Liver (tissue), 7 donors: ENCODE measurements at regions not wholly inside any gene's neighbourhood (a gene's known extent, or its start where the extent isn't known, plus 50 kb on each side); places are given as distances from the start of the nearest gene placed in this dataset.

Source experiments
- DNase-seq: peaks from one replicate; pipeline ENCODE4 v3.0.0-alpha.2; 2017; ENCODE audit warnings: low spot score
- H3K27ac ChIP-seq, 2 donors: one replicate each; pipeline ENCODE4 v1.7.0; 2013; ENCODE audit warnings: inconsistent platforms in 2 of 2, low read length in 2 of 2, control low read depth in 1 of 2, low read depth in 1 of 2, mild to moderate bottlenecking in 1 of 2
- H3K27me3 ChIP-seq, 4 donors: one replicate each; pipeline versions ENCODE4 v1.6.1 to v1.7.0; 2013; ENCODE audit warnings: low read length in 3 of 4, inconsistent platforms in 1 of 4, mild to moderate bottlenecking in 1 of 4, moderate library complexity in 1 of 4; ENCODE audit not compliant: control insufficient read depth in 4 of 4, insufficient read depth in 4 of 4
- H3K36me3 ChIP-seq, 4 donors: one replicate each; pipeline versions ENCODE4 v1.6.1 to v1.7.0; 2013; ENCODE audit warnings: low read length in 3 of 4, mild to moderate bottlenecking in 3 of 4, low read depth in 1 of 4, moderate library complexity in 1 of 4; ENCODE audit not compliant: control insufficient read depth in 4 of 4, insufficient read depth in 3 of 4
- H3K4me1 ChIP-seq, 4 donors: one replicate each; pipeline versions ENCODE4 v1.6.1 to v1.7.0; 2013; ENCODE audit warnings: low read length in 3 of 4, mild to moderate bottlenecking in 3 of 4, moderate library complexity in 1 of 4; ENCODE audit not compliant: control insufficient read depth in 4 of 4, insufficient read depth in 4 of 4
- H3K4me3 ChIP-seq, 3 donors: one replicate each; pipeline versions ENCODE4 v1.6.1 to v1.7.0; 2013; ENCODE audit warnings: low read length in 3 of 3, control low read depth in 1 of 3, low read depth in 1 of 3, mild to moderate bottlenecking in 1 of 3
- H3K9ac ChIP-seq, 2 donors: one replicate each; pipeline ENCODE4 v1.7.0; 2013; ENCODE audit warnings: low read length in 2 of 2, mild to moderate bottlenecking in 2 of 2, moderate library complexity in 2 of 2, control low read depth in 1 of 2, low read depth in 1 of 2
- H3K9me3 ChIP-seq, 4 donors: one replicate each; pipeline versions ENCODE4 v1.6.1 to v1.7.0; 2013; ENCODE audit warnings: low read length in 3 of 4; ENCODE audit not compliant: control insufficient read depth in 4 of 4
- EGR1 ChIP-seq, 2 donors: IDR thresholded peaks; 2 replicates each; pipeline ENCODE4 v1.6.1; 2016 to 2018; ENCODE audit warnings: antibody characterized with exemption in 2 of 2, low read depth in 2 of 2
- HNF4A ChIP-seq, 2 donors: conservative IDR thresholded peaks; 2 replicates each; pipeline ENCODE4 v1.6.1; 2016; ENCODE audit warnings: antibody characterized with exemption in 2 of 2, mild to moderate bottlenecking in 2 of 2
- HNF4G ChIP-seq: IDR thresholded peaks from 2 replicates; pipeline ENCODE4 v1.6.1; 2016; ENCODE audit warnings: antibody characterized with exemption
- JUND ChIP-seq, 2 donors: IDR thresholded peaks; 2 replicates each; pipeline ENCODE4 v1.6.1; 2016; ENCODE audit warnings: antibody characterized with exemption in 2 of 2
- NR2F2 ChIP-seq: IDR thresholded peaks from 2 replicates; pipeline ENCODE4 v1.6.1; 2016; ENCODE audit warnings: antibody characterized with exemption
- RAD21 ChIP-seq, 2 donors: IDR thresholded peaks; 2 replicates each; pipeline ENCODE4 v1.6.1; 2016; ENCODE audit warnings: antibody characterized with exemption in 2 of 2, mild to moderate bottlenecking in 2 of 2
- RXRA ChIP-seq, 2 donors: IDR thresholded peaks; 2 replicates each; pipeline ENCODE4 v1.6.1; 2017 to 2018; ENCODE audit warnings: antibody characterized with exemption in 2 of 2, mild to moderate bottlenecking in 1 of 2
- SP1 ChIP-seq: IDR thresholded peaks from 2 replicates; pipeline ENCODE4 v1.6.1; 2018; ENCODE audit warnings: antibody characterized with exemption, mild to moderate bottlenecking
- TAF1 ChIP-seq: conservative IDR thresholded peaks from 2 replicates; pipeline ENCODE4 v1.6.1; 2016; ENCODE audit warnings: antibody characterized with exemption, mild to moderate bottlenecking
- YY1 ChIP-seq: IDR thresholded peaks from 2 replicates; pipeline ENCODE4 v1.6.1; 2016; ENCODE audit warnings: antibody characterized with exemption, mild to moderate bottlenecking
- WGBS: extraction: QIAGEN DNeasy Blood & Tissue Kit; methylation state at CpG from one replicate; pipeline ENCODE4 v1.1.7; 2013; 5-methylcytosine and 5-hydroxymethylcytosine counted together
- TF ChIP-seq, protein P1 (sequence below): IDR thresholded peaks from 2 replicates; pipeline ENCODE4 v1.6.1; 2016; ENCODE audit warnings: antibody characterized with exemption
- TF ChIP-seq, protein P2 (sequence below): IDR thresholded peaks from 2 replicates; pipeline ENCODE4 v1.6.1; 2016; ENCODE audit warnings: antibody characterized with exemption
- TF ChIP-seq, protein P3 (sequence below): IDR thresholded peaks from 2 replicates; pipeline ENCODE4 v1.6.1; 2016; ENCODE audit warnings: antibody characterized with exemption, mild to moderate bottlenecking
- donor health status: healthy.
- donor health status: healthy.
- donor health status: healthy.
- donor health status: healthy.

DNA sequence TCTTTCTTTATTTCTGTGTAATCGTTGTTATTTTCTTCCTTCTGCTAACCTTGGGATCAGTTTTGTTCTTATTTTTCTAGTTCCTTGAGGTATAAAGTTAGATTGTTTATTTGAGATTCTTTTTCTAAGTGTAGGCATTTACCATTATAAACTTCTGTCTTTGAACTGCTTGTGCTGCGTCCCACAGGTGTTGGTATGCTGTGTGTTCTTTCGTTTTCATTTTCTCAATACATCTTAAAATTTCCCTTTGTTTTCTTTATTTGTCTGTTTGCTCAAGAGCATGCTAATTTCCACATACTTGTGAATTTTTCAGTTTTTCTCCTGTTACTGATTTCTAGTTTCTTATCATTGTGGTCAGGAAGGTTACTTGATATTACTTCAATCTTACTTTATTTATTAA lies 873.8 kb upstream of the GCFC2 start:
- Histone ChIP-seq H3K4me3 (no peak overlapping the region), H3K36me3 (no peaks in the 10 kb centered on the region), H3K9me3 (no peaks in the 10 kb centered on the region), H3K27me3 (no peaks in the 10 kb centered on the region), H3K27ac (no peak overlapping the region), H3K9ac (no peak overlapping the region), H3K4me1 (peaks cover 0 to 2% (median 0%) of the 10 kb centered on the region in 4 donors)
- WGBS: 70% methylated on average over 3 of the region's 3 CpGs
- DNase-seq: no peak
- TF ChIP-seq, protein P1, sequence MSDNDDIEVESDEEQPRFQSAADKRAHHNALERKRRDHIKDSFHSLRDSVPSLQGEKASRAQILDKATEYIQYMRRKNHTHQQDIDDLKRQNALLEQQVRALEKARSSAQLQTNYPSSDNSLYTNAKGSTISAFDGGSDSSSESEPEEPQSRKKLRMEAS: no peak
- TF ChIP-seq, protein P2, sequence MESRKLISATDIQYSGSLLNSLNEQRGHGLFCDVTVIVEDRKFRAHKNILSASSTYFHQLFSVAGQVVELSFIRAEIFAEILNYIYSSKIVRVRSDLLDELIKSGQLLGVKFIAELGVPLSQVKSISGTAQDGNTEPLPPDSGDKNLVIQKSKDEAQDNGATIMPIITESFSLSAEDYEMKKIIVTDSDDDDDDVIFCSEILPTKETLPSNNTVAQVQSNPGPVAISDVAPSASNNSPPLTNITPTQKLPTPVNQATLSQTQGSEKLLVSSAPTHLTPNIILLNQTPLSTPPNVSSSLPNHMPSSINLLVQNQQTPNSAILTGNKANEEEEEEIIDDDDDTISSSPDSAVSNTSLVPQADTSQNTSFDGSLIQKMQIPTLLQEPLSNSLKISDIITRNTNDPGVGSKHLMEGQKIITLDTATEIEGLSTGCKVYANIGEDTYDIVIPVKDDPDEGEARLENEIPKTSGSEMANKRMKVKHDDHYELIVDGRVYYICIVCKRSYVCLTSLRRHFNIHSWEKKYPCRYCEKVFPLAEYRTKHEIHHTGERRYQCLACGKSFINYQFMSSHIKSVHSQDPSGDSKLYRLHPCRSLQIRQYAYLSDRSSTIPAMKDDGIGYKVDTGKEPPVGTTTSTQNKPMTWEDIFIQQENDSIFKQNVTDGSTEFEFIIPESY: no peak
- no peak for TF ChIP-seq RAD21 (IDR thresholded peaks at IDR 0.05)
- TF ChIP-seq RXRA (IDR thresholded peaks at IDR 0.05): no peak
- TF ChIP-seq NR2F2: no peak

DNA sequence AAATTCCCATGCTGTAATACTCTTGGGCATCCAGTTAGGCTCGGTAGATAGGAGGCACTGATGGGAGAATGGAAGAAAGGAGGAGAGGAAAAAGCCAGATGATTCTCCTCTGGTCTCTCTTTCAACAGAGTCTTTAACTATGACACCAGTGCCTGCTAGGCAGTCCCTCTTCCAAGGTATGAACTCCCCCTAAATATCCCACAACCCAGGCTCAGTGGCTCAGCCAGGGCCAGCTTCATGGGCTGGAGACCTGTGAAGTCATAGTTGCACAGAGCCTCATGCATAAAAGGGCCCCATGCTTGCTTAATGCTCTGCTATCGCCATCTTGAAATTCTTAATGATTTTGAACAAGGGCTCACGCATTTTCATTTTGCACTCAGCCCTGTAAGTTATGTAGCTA lies 869.2 kb upstream of the GCFC2 start:
- TF ChIP-seq, protein P3, sequence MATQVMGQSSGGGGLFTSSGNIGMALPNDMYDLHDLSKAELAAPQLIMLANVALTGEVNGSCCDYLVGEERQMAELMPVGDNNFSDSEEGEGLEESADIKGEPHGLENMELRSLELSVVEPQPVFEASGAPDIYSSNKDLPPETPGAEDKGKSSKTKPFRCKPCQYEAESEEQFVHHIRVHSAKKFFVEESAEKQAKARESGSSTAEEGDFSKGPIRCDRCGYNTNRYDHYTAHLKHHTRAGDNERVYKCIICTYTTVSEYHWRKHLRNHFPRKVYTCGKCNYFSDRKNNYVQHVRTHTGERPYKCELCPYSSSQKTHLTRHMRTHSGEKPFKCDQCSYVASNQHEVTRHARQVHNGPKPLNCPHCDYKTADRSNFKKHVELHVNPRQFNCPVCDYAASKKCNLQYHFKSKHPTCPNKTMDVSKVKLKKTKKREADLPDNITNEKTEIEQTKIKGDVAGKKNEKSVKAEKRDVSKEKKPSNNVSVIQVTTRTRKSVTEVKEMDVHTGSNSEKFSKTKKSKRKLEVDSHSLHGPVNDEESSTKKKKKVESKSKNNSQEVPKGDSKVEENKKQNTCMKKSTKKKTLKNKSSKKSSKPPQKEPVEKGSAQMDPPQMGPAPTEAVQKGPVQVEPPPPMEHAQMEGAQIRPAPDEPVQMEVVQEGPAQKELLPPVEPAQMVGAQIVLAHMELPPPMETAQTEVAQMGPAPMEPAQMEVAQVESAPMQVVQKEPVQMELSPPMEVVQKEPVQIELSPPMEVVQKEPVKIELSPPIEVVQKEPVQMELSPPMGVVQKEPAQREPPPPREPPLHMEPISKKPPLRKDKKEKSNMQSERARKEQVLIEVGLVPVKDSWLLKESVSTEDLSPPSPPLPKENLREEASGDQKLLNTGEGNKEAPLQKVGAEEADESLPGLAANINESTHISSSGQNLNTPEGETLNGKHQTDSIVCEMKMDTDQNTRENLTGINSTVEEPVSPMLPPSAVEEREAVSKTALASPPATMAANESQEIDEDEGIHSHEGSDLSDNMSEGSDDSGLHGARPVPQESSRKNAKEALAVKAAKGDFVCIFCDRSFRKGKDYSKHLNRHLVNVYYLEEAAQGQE: no peak
- no peak for TF ChIP-seq TAF1
- no peak for TF ChIP-seq SP1
- TF ChIP-seq HNF4A (conservative IDR thresholded peaks at IDR 0.05): no peak
- no peak for TF ChIP-seq JUND (IDR thresholded peaks at IDR 0.05)
- no peaks in the 10 kb centered on the region for H3K27me3 ChIP-seq
- H3K27ac ChIP-seq: no peak overlapping the region
- H3K4me3 ChIP-seq: no peak overlapping the region
- H3K9me3 ChIP-seq: no peaks in the 10 kb centered on the region
- no peak overlapping the region for H3K9ac ChIP-seq
- peaks cover 0 to 2% (median 0%) of the 10 kb centered on the region in 4 donors for H3K4me1 ChIP-seq
- DNase-seq: no peak
- WGBS: 89% methylated on average over 3 of the region's 3 CpGs
- H3K36me3 ChIP-seq: no peaks in the 10 kb centered on the region

DNA sequence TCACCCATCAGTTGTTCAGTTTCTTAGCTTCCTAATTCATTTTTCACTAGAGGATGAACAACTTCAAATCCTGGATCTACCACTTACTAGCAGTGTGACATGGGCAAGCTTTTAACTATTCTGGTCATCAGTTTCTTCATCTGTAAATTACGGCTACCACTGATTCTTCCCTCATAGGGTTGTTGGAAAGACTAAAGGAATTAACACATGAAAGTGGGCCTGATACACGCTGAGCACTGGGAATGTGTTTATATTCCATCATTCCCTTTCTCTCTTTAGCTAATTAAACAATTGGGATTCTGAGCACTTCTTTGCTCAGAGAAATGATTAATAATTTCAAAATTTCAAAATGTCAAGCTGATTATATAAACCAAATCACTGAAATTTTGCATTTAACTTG lies 862.3 kb upstream of the GCFC2 start:
- no peak for DNase-seq
- no peaks in the 10 kb centered on the region for H3K27me3 ChIP-seq
- no peak overlapping the region for H3K4me3 ChIP-seq
- H3K36me3 ChIP-seq: no peaks in the 10 kb centered on the region
- H3K4me1 ChIP-seq: peaks cover 0 to 4% (median 2%) of the 10 kb centered on the region in 4 donors
- H3K9me3 ChIP-seq: no peaks in the 10 kb centered on the region
- H3K9ac ChIP-seq: no peak overlapping the region
- TF ChIP-seq YY1 (no peak), JUND (IDR thresholded peaks at IDR 0.05) (no peak), EGR1 (IDR thresholded peaks at IDR 0.05; ENCODE audit: low read depth in 2 of 2) (no peak), HNF4G (no peak)
- TF ChIP-seq, protein P1: no peak
- H3K27ac ChIP-seq: no peak overlapping the region
- WGBS: 82% methylated on average over 2 of the region's 2 CpGs
